ENCODE measurements at regions not wholly inside any gene's neighbourhood (a gene's known extent, or its start where the extent isn't known, plus 50 kb on each side); places are given as distances from the start of the nearest gene placed in this dataset.
"Not testable (repeated sequence)": the region's sequence is repeated elsewhere in the genome, so short reads cannot be mapped to it uniquely, and the experiment has no call there.

DNA sequence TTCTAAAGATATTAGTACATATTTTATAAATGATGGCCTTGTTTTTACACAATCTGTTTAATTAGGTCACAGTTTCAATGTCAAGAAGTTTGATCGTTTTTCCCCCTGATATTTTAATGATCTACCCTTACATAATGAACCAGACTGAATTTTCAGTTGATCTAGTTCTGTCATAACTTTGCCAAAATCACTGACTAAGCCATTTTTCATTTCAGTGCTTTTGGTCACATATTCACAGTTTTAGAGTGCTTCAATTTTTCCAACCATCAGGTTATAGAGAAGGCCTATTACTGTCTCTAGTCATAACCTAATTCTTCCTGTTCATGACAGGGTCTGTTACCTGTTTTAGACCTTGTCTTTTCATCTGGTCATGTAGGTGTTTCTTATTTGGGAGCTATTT lies 577.9 kb upstream of the PTPRD start:
- H3K9me3 Mint-ChIP-seq (ENCODE audit: unreplicated experiment): peaks cover 24% of the 10 kb centered on the region
- DNase-seq (ENCODE audit: extremely low spot score, unreplicated experiment): no peak
- H3K36me3 Mint-ChIP-seq (ENCODE audit: unreplicated experiment): no peaks in the 10 kb centered on the region
- no peaks in the 10 kb centered on the region for H3K27me3 Mint-ChIP-seq (ENCODE audit: unreplicated experiment)
- H3K4me1 Mint-ChIP-seq (ENCODE audit: unreplicated experiment): no peaks in the 10 kb centered on the region
- TF ChIP-seq, protein P1, sequence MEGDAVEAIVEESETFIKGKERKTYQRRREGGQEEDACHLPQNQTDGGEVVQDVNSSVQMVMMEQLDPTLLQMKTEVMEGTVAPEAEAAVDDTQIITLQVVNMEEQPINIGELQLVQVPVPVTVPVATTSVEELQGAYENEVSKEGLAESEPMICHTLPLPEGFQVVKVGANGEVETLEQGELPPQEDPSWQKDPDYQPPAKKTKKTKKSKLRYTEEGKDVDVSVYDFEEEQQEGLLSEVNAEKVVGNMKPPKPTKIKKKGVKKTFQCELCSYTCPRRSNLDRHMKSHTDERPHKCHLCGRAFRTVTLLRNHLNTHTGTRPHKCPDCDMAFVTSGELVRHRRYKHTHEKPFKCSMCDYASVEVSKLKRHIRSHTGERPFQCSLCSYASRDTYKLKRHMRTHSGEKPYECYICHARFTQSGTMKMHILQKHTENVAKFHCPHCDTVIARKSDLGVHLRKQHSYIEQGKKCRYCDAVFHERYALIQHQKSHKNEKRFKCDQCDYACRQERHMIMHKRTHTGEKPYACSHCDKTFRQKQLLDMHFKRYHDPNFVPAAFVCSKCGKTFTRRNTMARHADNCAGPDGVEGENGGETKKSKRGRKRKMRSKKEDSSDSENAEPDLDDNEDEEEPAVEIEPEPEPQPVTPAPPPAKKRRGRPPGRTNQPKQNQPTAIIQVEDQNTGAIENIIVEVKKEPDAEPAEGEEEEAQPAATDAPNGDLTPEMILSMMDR (IDR thresholded peaks at IDR 0.05): no peak
- no peak overlapping the region for H3K27ac Mint-ChIP-seq (ENCODE audit: unreplicated experiment)
- no peak overlapping the region for H3K4me3 Mint-ChIP-seq (ENCODE audit: unreplicated experiment)

DNA sequence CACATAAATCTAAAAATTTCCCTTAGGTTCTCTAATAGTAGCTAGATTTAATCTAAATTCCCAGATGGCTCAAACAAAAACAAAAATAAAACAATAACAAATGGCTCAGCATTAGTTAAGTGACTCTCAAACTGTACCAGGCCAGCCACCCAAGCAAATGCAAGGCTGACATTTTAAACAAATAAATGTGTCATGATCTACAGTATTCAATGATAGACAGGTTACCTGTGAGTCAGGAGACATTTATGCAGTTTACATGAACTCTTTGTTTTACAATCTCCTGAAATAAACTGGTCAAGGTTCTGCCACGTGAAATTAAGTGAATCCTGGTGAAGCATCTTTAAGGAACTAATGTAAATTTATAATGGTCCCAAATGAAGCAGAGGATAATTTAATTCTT lies 580.2 kb upstream of the PTPRD start:
- no peaks in the 10 kb centered on the region for H3K4me1 Mint-ChIP-seq (ENCODE audit: unreplicated experiment)
- DNase-seq (ENCODE audit: extremely low spot score, unreplicated experiment): no peak
- TF ChIP-seq, protein P1 (IDR thresholded peaks at IDR 0.05): no peak
- H3K4me3 Mint-ChIP-seq (ENCODE audit: unreplicated experiment): no peak overlapping the region
- H3K9me3 Mint-ChIP-seq (ENCODE audit: unreplicated experiment): peaks cover 12% of the 10 kb centered on the region
- no peaks in the 10 kb centered on the region for H3K27me3 Mint-ChIP-seq (ENCODE audit: unreplicated experiment)
- no peaks in the 10 kb centered on the region for H3K36me3 Mint-ChIP-seq (ENCODE audit: unreplicated experiment)
- H3K27ac Mint-ChIP-seq (ENCODE audit: unreplicated experiment): no peak overlapping the region

DNA sequence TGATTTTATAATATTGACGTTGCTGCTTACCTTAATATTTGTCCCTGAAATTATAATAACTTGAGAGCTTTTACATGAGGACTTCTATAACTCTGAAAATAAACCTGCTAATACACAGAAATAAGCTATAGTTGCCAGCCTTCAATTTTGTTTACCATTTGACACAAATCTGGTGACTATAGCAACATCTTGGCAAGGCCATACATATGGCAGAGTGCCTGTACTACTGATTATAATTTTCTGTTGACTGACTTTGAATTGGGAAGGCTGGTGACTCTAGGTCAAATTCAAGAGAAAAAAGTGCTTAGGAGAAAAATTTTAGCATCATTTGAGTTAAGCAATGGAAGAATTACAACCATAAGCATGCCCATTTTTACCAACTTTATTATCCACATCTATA lies 581.4 kb upstream of the PTPRD start:
- Mint-ChIP-seq H3K4me3 (ENCODE audit: unreplicated experiment) (no peak overlapping the region), H3K27me3 (ENCODE audit: unreplicated experiment) (no peaks in the 10 kb centered on the region), H3K36me3 (ENCODE audit: unreplicated experiment) (no peaks in the 10 kb centered on the region), H3K9me3 (ENCODE audit: unreplicated experiment) (peaks cover 8% of the 10 kb centered on the region), H3K27ac (ENCODE audit: unreplicated experiment) (no peak overlapping the region), H3K4me1 (ENCODE audit: unreplicated experiment) (no peaks in the 10 kb centered on the region)
- no peak for DNase-seq (ENCODE audit: extremely low spot score, unreplicated experiment)
- TF ChIP-seq, protein P1 (IDR thresholded peaks at IDR 0.05): no peak

DNA sequence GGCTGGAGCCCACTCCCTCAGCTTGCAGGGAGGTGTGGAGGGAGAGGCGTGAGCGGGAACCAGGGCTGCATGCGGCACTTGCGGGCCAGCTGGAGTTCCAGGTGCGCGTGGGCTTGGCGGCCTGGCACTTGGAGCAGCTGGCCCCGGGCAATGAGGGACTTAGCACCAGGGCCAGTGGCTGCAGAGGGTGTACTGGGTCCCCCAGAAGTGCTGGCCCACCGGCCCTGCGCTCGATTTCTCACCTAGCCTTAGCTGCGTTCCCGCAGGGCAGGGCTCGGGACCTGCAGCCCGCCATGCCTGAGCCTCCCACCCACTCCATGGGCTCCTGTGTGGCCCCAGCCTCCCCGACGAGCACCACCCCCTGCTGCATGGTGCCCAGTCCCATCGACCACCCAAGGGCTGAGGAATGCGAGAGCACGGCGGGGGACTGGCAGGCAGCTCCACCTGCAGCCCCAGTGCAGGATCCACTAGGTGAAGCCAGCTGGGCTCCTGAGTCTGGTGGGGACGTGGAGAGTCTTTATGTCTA lies 584.1 kb upstream of the PTPRD start:
- H3K27ac Mint-ChIP-seq (ENCODE audit: unreplicated experiment); H3K9me3 Mint-ChIP-seq (ENCODE audit: unreplicated experiment); H3K36me3 Mint-ChIP-seq (ENCODE audit: unreplicated experiment); H3K27me3 Mint-ChIP-seq (ENCODE audit: unreplicated experiment); H3K4me1 Mint-ChIP-seq (ENCODE audit: unreplicated experiment); DNase-seq (ENCODE audit: extremely low spot score, unreplicated experiment); H3K4me3 Mint-ChIP-seq (ENCODE audit: unreplicated experiment): not testable (repeated sequence)

DNA sequence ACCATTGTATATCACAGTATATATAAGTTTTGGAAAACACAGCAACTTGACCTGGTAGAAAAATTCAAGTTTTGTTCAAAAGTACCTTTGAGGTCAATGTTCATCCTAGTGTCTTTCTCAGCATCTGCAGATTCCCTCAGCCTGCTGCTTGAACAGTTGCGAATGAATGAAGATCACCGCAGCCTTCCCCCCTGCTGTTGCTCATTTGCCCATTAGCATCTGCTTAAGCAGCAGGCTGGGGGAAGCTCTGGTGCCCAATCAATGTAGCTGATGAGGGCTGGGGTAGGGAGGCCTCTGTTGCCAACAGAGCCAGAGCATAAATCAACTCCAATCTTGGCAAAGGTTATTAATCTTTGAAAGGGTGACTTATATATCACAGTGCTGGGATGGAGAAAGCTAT lies 586.5 kb upstream of the PTPRD start:
- TF ChIP-seq, protein P1 (IDR thresholded peaks at IDR 0.05): no peak
- no peaks in the 10 kb centered on the region for H3K36me3 Mint-ChIP-seq (ENCODE audit: unreplicated experiment)
- no peak for DNase-seq (ENCODE audit: extremely low spot score, unreplicated experiment)

DNA sequence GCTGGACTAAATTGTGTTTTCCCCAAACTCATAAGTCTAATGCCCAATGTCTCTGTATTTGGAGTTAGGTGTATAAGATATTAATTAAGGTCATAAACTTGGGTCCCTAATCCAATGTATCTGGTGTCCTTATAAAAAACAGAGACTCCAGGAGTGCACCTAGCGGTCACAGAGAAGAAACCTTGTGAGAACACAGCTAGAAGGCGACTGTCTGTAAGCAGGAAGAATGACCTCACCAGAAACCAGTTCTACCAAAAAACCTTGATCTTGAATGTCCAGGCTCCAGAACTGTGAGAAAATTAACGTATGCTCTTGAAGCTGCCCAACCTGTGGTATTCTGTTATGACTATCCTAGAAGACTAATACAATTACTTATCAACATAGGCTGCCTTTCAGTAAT lies 591.7 kb upstream of the PTPRD start:
- H3K27me3 Mint-ChIP-seq (ENCODE audit: unreplicated experiment): no peaks in the 10 kb centered on the region
- TF ChIP-seq, protein P1 (IDR thresholded peaks at IDR 0.05): no peak
- H3K27ac Mint-ChIP-seq (ENCODE audit: unreplicated experiment): no peak overlapping the region
- no peaks in the 10 kb centered on the region for H3K36me3 Mint-ChIP-seq (ENCODE audit: unreplicated experiment)
- no peaks in the 10 kb centered on the region for H3K4me1 Mint-ChIP-seq (ENCODE audit: unreplicated experiment)
- DNase-seq (ENCODE audit: extremely low spot score, unreplicated experiment): no peak
- no peak overlapping the region for H3K4me3 Mint-ChIP-seq (ENCODE audit: unreplicated experiment)
- H3K9me3 Mint-ChIP-seq (ENCODE audit: unreplicated experiment): peaks cover 5% of the 10 kb centered on the region

More for the DNA sequence above, 586.5 kb upstream of the PTPRD start:
- H3K4me3 Mint-ChIP-seq (ENCODE audit: unreplicated experiment): no peak overlapping the region
- no peaks in the 10 kb centered on the region for H3K27me3 Mint-ChIP-seq (ENCODE audit: unreplicated experiment)
- no peak overlapping the region for H3K27ac Mint-ChIP-seq (ENCODE audit: unreplicated experiment)
- no peaks in the 10 kb centered on the region for H3K4me1 Mint-ChIP-seq (ENCODE audit: unreplicated experiment)
- H3K9me3 Mint-ChIP-seq (ENCODE audit: unreplicated experiment): peaks cover 5% of the 10 kb centered on the region

Data from osteocyte (in vitro differentiated cells).